ENCODE measurements at regions not wholly inside any gene's neighbourhood (a gene's known extent, or its start where the extent isn't known, plus 50 kb on each side); places are given as distances from the start of the nearest gene placed in this dataset.

DNA sequence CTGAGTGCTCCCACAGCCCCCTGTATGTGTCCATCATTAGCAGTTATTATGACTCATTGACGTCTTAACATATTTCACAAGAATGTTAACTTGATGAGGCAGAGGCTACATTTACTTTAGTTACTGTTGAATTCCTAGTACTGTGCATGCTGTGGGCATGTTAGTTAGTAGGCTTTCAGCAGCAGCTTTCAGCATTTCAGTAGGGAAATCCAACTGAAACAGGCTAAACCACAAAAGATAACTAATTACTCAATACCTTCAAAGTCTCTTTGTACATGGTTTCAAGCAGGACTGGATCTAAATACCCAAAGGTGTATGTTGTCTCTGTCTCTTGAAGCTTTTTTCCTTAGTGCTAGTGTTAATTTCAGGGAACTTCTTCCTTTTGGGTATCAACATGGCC, 229.9 kb upstream of the SUCLG2 start:
- TF ChIP-seq CTCF (IDR thresholded peaks at IDR 0.05; ENCODE audit: low read length), result no peak
- TF ChIP-seq EZH2 (IDR thresholded peaks at IDR 0.05; ENCODE audit: borderline replicate concordance, low read length), result no peak
- Histone ChIP-seq H3K9me3 (ENCODE audit: low read length) (no peaks in the 10 kb centered on the region), H3K4me1 (ENCODE audit: insufficient read depth, low read length, severe bottlenecking) (no peaks in the 10 kb centered on the region), H3K36me3 (ENCODE audit: insufficient read depth, low read length) (no peaks in the 10 kb centered on the region), H3K27me3 (ENCODE audit: insufficient read depth, low read length) (no peaks in the 10 kb centered on the region), H3K4me3 (ENCODE audit: low read depth, low read length, poor library complexity, severe bottlenecking) (no peak overlapping the region), H3K4me2 (ENCODE audit: low read length) (no peak overlapping the region), H3F3A (ENCODE audit: insufficient read depth, low read length) (no peaks in the 10 kb centered on the region), H3K27ac (ENCODE audit: low read depth, low read length, poor library complexity, severe bottlenecking) (no peak overlapping the region), H4K20me1 (ENCODE audit: insufficient read depth, low read length) (no peaks in the 10 kb centered on the region), H3K9me2 (ENCODE audit: low read depth, low read length) (no peaks in the 10 kb centered on the region), H3K79me2 (ENCODE audit: insufficient read depth, low read length) (no peaks in the 10 kb centered on the region), H2AFZ (ENCODE audit: low read length) (no peak overlapping the region), H3K9ac (ENCODE audit: low read length) (no peak overlapping the region)

DNA sequence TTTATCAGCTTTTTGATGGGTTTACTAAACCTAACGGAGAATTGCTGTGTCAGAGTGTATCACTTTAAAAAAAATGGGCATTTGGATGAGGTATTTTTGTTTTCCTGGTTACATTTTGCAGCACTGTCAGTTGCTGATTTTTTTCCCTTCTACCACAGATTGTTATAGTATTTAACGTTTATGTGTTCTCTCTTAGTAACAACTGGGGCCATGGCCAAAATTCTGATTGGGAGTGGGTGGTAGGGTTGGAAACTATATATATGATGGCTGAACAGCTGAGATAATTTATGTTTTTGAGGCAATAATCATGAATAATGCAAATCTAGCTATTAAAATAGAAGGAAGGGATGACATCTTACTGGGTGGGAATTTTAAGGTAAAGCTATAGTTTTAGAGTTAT, 229.4 kb upstream of the SUCLG2 start:
- Histone ChIP-seq H3K27me3 (ENCODE audit: insufficient read depth, low read length) (no peaks in the 10 kb centered on the region), H3F3A (ENCODE audit: insufficient read depth, low read length) (no peaks in the 10 kb centered on the region), H3K4me2 (ENCODE audit: low read length) (no peak overlapping the region), H4K20me1 (ENCODE audit: insufficient read depth, low read length) (no peaks in the 10 kb centered on the region), H3K36me3 (ENCODE audit: insufficient read depth, low read length) (no peaks in the 10 kb centered on the region), H3K9ac (ENCODE audit: low read length) (no peak overlapping the region), H3K4me3 (ENCODE audit: low read depth, low read length, poor library complexity, severe bottlenecking) (no peak overlapping the region), H3K79me2 (ENCODE audit: insufficient read depth, low read length) (no peaks in the 10 kb centered on the region), H3K9me3 (ENCODE audit: low read length) (no peaks in the 10 kb centered on the region), H3K9me2 (ENCODE audit: low read depth, low read length) (no peaks in the 10 kb centered on the region), H3K27ac (ENCODE audit: low read depth, low read length, poor library complexity, severe bottlenecking) (no peak overlapping the region), H3K4me1 (ENCODE audit: insufficient read depth, low read length, severe bottlenecking) (no peaks in the 10 kb centered on the region), H2AFZ (ENCODE audit: low read length) (no peak overlapping the region)
- TF ChIP-seq CTCF (IDR thresholded peaks at IDR 0.05; ENCODE audit: low read length), result no peak
- TF ChIP-seq EZH2 (IDR thresholded peaks at IDR 0.05; ENCODE audit: borderline replicate concordance, low read length), result no peak

DNA sequence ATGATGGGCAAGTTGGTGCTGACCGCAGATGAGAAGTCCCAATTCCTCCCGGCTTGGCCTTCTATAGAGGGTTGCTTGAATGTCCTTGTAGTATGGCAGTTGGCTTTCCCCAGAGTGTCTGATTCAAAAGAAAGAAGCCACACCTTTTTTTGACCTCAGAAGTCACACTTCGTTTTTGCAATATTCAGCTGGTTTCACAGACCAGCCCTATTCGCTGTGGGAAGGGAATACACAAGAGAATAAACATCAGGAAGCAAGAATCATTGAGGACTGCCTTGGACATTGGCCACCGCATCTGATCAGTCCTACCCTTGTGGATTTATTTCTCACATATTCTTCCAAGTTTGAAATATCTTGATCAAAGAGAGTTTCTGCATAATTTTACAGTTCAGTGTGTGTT, 228.6 kb upstream of the SUCLG2 start:
- Histone ChIP-seq H3K36me3 (ENCODE audit: insufficient read depth, low read length) (no peaks in the 10 kb centered on the region), H3K4me1 (ENCODE audit: insufficient read depth, low read length, severe bottlenecking) (no peaks in the 10 kb centered on the region), H3K27me3 (ENCODE audit: insufficient read depth, low read length) (no peaks in the 10 kb centered on the region), H3K9me3 (ENCODE audit: low read length) (no peaks in the 10 kb centered on the region), H3K9me2 (ENCODE audit: low read depth, low read length) (no peaks in the 10 kb centered on the region), H3K4me3 (ENCODE audit: low read depth, low read length, poor library complexity, severe bottlenecking) (no peak overlapping the region), H3F3A (ENCODE audit: insufficient read depth, low read length) (no peaks in the 10 kb centered on the region), H3K27ac (ENCODE audit: low read depth, low read length, poor library complexity, severe bottlenecking) (no peak overlapping the region), H2AFZ (ENCODE audit: low read length) (no peak overlapping the region), H3K4me2 (ENCODE audit: low read length) (no peak overlapping the region), H3K9ac (ENCODE audit: low read length) (no peak overlapping the region), H4K20me1 (ENCODE audit: insufficient read depth, low read length) (no peaks in the 10 kb centered on the region), H3K79me2 (ENCODE audit: insufficient read depth, low read length) (no peaks in the 10 kb centered on the region)
- no peak for TF ChIP-seq EZH2 (IDR thresholded peaks at IDR 0.05; ENCODE audit: borderline replicate concordance, low read length)
- TF ChIP-seq CTCF (IDR thresholded peaks at IDR 0.05; ENCODE audit: low read length), result no peak

Measured in OCI-LY1 (cell line).